GM21723 (cell line): ENCODE measurements at regions not wholly inside any gene's neighbourhood (a gene's known extent, or its start where the extent isn't known, plus 50 kb on each side); places are given as distances from the start of the nearest gene placed in this dataset.

Source experiments
- ATAC-seq: cut with Tn5 transposase; IDR thresholded peaks from one replicate; pipeline ENCODE4 v1.9.1; 2021; ENCODE audit warnings: mild to moderate bottlenecking, moderate library complexity; ENCODE audit not compliant: unreplicated experiment

DNA sequence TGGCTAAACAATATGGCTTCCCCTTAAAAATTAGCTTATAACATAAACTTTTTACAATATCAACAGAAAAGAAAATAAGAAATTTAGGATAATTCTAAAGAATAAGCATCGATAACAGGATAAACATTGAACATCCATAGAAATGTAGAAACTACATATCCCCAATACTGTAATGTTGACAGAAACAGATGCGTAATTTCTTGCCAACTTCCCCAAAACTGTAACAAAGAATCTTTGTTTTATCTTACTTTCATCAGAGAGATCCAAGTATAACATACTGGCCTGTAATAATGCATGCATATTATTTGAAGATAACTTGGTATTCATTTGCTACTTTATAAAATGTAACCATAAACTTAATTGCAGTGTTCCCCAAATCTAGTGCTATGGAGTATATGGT is 339.9 kb downstream of the ARL4A start:
- no peak for ATAC-seq

DNA sequence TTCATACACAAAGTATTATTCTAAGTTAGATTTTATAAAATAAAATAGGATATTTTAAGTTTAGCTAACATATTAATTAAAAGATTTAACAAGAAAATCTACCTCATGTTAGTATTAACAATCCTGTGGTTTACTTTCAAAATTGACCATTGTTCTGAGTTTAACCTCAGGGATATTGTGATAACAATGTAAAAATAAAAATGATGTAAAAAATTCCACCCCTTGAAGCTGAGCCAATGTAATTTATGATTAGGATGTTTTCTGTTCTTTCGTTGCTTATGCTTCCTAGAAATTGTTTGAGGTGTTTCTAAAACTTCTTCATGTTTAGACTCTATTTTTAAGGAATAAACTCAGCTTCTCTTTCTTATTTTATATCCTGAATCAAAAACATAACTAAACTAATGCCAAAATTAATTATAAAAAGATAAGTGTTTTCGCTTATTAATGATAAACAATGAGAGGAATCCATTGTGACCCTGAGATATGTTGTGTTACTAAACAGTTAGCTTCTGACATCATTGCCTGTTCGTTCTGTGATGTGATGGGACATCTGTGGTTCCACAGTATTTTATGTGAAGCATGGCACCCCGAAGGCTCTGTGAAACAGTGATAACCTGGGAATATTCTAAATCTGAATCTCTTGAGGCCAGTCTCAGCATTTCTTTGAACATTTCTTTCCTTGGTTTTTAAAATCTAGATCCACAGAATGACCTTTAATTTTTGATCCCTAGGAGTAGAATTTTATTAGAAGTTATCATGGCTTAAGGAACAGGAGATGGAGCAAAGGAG is 340.8 kb downstream of the ARL4A start:
- ATAC-seq = no peak

DNA sequence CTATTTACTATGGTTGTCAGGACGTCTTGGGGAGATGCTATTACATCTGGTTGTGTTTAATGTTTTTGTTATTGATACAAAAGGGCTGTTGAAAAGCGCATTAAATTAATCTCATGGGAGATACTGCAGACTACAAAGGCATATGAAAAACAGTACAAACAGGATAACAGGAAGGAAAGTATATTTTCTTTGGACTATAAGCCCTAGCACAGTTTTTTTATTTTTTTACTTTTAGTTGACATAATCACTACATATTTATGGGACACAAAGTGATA is 341.3 kb downstream of the ARL4A start:
- no peak for ATAC-seq

DNA sequence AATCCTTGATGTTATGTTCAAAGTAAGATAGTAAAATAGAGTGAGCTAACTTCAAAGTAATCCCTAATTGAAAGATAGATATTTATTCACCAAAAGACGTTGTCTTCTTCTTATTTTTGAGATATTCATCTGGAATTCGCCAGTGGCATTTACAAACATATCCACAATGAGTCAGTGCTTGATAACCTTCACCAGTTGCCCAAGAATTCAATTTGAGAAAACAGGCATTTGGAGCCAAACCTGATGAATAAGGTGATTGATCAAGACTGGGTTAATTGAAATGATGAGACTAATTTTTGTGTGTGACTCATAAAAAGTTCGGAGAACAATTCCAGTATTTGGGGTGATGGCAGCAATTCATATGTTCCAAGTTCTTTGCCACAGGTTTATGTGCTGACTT is 344.0 kb downstream of the ARL4A start:
- no peak for ATAC-seq

DNA sequence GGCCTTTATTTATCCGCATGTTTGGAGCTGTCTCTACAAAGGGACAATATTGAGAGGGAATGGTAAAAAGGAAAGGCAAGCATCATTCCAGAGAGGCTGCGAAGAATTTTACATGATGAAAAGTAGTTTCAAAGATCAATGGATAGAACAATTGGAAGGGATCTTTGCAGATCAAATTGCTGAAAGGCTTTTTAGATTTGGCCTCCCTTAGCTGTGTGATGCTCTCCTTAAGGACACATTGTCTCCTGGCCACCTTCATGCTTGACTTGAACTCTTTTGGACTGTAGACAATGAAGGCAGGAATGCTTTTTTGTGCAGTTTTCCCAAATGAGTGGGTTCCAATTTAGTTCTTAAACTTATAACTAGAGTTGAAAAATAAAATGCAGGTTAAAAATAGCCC is 344.7 kb downstream of the ARL4A start:
- ATAC-seq = no peak

DNA sequence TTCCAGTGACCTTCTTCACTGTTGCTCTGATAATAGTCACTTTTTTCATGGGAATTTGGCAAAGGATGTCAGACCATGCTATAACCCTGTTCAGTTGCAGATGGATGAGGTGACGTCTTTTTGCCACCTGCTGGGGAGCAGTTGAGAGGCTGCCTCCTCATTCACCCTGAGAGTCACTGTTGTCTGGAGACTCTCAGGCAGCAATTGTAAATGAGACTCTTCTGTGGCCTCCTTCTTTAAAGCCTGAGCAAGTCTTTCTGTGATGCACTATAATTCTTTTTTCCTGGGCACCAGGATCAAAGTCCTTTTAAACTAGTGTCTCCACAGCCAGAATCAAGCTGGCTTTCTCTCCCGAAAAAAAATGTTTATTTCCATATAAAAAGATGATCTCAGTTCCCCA is 345.1 kb downstream of the ARL4A start:
- no peak for ATAC-seq

DNA sequence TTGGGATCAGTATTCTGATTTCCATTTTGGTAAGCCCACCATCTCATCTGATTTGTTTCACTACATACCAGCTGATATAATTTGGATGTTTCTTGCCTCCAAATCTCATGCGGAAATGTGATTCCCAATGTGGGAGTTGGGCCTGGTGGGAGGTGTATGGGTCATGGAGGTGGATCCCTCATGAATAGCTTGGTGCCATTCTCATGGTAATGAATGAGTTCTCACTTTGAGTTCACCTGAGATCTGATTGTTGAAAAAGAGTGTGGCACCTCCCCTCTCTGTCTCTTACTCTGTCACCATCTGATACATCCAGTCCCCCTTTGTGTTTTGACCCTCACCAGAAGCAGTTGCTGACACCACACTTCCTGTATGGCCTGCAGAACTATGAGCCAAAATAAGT is 347.3 kb downstream of the ARL4A start:
- no peak for ATAC-seq

DNA sequence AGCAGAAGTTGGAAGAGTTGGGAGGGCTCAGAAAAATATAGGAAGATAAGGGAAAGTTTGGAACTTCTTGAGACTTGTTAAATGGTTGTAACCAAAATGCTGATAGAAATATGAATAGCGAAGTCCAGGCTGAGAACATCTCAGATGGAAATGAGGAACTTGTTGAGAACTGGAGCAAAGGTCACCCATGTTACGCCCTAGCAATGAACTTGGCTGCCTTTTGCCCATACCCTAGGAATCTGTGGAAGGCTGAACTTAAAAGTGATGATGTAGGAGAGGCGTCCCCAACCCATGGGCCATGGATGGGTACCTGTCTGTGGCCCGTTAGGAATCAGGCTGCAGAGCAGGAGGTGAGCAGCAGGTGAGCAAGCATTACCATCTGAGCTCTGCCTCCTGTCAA is 347.8 kb downstream of the ARL4A start:
- no peak for ATAC-seq

DNA sequence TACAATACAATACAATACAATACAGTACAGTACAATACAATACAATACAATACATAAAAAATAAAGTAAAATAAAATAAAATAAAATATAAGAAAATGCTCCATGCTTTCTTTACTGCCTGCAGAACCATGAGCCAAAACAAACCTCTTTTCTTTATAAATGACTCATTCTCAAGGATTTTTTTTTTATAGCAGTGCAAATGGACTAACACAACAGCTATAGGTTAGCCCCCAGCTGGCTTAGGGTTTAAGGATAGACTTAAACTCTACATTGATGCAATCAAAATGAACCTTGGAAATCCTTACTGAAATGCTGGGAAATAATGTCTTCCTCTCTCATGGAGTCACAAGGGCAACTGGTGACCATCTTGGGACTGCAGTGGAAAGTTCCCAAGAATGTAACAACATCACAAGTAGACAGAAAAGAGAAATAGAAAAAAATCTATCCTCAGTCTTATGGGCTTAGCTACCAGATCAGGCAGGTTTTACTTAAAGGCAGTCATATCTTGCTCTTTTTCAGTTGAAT is 348.9 kb downstream of the ARL4A start:
- no peak for ATAC-seq

DNA sequence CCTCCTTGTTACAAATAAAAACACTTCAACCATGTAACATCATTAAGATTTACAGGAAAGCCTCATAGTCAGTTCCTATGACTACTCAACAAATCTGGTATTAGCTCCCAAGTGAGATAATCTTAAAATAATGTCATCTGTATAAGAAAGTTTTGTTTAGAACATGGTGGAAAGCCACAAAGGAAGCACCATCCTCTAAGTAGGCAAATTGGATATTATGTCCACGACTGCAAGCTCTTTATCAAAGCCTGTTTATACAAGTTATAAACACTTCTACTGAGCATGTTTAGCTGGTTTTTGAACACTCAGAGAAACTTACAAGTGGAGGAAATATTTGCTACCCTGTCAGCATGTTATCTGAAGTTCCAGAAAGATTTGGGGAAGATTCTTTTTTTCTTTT is 349.8 kb downstream of the ARL4A start:
- ATAC-seq = no peak

DNA sequence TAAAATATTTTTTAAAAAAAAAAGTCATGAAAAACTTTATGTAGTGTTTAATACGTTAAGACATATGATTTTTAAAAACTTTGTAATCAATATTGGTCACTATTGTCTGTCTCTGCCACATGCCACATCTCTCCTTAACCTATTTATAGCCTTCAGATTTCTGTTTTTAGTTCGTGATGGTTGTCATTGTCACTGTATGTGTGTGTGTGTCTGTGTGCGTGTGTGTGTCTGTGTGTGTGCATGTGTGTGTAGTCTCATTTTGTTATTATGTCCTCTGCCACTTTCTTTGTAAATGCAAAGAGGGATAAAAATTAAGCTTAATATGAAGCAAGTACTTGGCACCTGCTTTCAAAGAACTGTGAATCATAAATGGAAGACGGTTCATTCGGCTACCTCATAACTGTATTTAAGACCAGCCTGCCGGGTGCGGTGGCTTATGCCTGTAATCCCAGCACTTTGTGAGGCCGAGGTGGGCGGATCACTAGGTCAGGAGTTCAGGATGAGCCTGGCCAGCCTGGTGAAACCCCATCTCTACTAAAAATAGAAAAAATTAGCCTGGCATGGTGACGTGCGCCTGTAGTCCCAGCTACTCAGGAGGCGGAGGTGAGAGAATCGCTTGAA is 354.0 kb downstream of the ARL4A start:
- no peak for ATAC-seq

DNA sequence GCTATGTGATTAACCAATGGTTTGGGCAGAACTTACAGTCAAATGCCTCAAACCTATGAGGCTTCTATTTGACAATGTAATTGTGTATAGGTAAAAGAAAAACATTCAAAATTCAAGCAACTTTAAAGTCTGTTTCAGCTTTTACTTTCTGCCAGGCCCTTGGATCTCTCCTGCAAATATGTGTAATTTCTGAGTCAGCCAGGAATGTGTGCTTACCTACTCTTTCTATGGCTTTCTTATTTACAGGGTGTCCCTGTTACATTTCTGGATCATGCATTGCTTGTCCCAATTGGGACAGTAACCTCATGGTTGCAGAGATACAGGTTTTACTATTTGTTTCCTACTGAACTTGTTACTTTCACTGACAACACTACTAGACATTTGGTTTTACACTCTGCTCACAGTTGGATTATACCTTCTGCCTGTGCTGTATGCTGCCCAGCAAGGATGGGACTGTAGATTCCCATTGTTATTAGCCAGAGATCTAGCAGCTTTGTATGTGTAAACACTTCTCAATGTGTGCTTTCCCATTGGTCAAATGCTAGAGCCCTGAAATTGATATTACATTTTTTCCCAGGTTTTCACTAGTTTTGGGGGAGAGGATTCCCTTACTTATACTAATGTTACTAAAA is 355.3 kb downstream of the ARL4A start:
- no peak for ATAC-seq

DNA sequence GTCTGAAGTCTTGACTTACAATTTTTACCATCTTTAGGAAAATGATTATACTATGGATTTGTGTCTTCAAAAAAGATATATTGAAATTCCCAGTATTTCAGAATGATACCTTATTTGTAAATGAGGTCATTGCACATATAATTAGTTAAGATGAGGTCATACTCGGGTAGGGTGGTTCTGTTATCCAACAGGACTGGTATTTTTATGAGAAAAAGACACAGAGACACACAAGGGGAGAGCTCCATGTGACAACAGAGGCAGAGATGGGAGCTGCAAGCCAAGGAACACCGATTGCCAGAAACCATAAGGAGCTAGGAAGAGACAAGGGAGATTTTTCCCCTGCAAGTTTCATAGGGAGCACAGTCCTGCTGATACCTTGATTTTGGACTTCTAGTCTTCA is 356.9 kb downstream of the ARL4A start:
- ATAC-seq = no peak

DNA sequence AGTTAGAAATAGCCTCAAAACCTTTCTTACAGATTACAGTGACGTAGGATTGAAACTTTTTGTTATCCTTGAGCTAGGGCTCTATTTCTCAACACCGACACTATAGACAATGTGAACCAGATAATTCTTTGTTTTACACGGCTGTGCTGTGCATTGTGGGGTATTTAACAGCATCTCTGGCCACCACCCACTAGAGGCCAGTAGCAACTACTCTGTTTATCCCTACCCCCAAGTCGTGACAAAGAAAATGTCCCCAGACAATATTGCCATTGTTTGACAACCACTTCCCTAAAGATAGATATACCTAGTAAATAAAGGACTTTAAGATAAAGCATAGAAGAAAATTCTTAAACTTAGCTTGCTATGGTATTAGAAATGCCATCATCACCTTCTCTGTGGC is 359.6 kb downstream of the ARL4A start:
- no peak for ATAC-seq

DNA sequence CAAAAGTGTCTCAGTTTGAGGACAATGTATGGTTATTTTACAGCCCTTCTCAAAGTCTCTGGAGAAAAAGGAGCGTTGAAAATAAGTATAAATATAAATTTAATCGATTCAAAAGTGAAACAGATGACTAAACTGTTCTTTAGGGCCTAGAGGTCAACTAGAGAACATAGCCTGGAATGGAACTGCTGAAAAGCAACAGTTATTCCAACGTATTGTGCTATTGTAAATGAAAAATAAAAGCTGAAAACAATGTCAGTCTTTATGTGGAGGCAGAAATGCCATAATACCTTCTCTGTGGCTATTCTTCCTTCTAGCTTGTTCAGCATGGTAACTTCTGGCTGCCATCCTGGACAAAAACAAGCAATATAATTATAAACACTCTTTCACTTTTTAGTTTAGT is 362.5 kb downstream of the ARL4A start:
- ATAC-seq = no peak

DNA sequence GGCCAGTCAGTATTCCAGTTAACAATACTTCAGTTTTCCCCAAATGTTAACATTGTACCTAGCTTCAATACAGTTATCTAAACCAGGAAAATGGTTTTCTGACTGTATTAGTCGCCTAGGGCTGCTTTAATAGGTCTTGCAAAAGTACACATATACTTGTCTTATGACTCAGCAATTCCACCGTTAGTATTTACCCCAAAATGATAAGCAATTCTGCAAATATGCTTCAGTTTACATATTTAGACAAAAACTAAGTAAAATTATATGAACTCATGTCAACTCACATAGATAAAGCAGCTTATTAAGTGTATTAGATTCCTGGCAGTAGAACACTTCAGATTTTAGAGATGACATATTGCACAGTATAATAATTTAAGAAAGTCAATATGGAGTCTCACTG is 363.3 kb downstream of the ARL4A start:
- no peak for ATAC-seq

DNA sequence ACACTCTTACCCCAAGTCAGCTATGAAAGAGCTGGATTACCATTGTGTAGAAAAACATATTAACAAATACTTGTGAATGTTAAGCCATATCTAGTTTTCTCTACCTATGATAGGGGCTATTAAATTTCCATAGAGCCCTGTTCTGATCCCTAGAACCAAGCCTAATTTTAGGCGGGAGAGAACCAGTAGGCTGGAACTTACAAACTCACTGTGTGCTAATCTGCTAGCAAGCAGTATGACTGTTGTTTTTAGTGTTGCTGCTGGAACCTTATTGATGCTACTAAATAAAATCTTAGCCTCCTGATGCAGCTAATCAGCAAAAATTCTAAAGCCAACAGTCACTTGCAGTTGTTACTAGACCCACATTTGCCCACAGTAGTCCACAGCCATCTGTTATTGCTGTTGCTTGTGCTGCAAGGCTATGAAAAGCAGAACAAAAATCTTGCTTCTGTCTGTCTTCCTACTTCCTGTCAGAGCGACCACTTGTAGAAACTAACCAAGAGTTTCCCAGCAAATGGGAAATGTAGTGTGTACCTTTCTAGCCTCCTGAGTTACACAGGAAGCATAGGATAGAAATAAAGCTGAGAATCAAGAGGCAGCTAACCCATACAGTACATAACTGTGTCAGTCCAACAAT is 368.4 kb downstream of the ARL4A start:
- no peak for ATAC-seq

DNA sequence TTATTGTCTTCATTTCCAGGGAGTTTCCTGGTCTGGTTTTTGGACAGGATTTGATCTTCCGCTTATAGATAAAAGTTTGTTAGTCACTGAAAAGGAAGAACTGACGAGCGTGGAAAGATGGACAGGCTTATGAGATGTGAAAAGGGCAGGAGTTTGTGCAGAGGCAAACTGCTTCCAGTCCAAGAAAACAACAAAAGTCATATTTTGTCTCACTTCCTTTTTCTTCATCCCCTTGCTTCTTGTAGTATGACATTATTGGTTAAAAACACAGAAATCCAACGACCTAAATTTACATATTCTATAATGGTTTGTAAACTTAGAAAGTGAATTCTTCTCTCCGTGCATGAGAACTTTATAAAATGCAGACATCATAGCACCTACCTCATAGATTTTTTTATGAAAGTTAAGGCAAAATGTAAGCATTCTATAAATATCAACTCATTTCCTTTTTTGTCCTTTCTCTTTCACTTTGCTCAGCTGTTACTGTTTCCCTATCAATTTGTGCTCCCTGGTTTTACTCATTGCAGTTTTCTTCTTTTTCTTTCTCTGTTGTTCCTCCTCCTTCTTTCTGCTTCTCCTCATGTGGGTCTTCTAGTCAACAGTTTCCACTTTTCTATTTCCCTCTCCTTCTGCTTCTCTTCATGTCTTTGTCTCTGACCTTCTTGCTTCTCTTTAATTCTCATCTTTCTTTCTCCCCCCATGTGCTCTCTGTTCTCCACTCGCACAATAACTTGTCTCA is 370.2 kb downstream of the ARL4A start:
- peak; percentile 96 for ATAC-seq

DNA sequence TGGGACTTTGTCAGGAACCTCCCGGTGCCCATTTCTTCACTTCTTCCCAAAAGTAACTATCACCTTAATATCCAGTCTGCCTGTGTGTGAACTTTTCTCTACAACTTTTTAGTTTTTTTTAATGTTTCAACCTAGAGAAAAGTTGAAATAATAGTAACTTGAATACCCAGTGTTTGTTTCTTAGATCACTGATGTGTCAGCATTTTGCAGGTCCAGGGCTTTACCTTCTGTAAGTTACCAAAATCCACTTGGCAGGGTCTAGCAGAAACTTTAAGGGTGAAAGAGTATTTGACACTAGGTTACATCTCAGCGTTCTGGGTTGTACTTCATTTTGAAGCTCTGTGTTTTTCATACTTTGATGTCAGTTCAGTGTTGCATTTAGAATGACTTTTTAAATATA is 372.7 kb downstream of the ARL4A start:
- no peak for ATAC-seq

DNA sequence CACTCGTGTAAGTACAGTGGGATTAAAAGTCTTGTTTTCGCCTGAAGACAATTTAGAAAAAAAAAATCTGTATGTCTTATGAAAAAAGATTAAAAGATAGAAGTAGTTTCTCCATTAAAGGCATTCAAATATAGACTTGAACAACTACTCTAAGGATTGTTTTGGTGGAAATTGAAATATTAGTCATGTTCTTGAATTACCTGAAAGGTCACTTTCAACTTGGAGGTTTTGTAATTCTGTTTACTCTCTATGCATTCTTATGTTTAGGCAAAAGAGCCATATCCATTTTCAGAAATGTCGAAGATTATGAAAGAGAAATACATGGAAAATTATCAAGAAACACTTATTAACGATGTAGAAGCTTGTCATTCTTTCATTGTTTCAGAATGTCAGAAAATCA is 373.7 kb downstream of the ARL4A start:
- ATAC-seq = no peak

DNA sequence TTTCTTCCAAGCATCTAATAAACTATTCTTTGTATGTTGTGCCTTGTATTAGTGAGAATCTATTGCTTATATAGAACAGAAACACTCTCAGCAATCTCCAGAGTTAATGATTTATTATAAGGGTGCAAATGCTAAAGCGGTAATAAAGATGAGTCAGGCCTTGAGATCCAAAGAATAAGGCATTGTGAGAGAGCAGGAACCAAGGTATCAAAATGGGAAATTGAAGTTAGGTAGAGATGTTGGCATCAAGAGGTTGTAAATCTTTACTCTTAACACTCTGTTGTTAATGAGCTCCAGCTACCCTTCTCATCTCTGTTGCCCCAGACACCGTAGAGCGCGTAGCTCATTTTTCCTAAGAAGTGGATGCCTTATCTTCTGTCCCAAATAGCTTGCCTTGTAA is 375.2 kb downstream of the ARL4A start:
- ATAC-seq = no peak
